NCI-H2107 treated with DMSO at 0.1 percent for 48 hours (cell line): ENCODE measurements at regions not wholly inside any gene's neighbourhood (a gene's known extent, or its start where the extent isn't known, plus 50 kb on each side); places are given as distances from the start of the nearest gene placed in this dataset.

Source experiments
- DNase-seq: peaks from one replicate; lab custom pipeline; 2025; ENCODE audit not compliant: unreplicated experiment; lab: John Stamatoyannopoulos, UW

GRCh38 chr11:134823970-134824369 lies 411.9 kb upstream of the B3GAT1 start:
- DNase-seq = no peak

DNA sequence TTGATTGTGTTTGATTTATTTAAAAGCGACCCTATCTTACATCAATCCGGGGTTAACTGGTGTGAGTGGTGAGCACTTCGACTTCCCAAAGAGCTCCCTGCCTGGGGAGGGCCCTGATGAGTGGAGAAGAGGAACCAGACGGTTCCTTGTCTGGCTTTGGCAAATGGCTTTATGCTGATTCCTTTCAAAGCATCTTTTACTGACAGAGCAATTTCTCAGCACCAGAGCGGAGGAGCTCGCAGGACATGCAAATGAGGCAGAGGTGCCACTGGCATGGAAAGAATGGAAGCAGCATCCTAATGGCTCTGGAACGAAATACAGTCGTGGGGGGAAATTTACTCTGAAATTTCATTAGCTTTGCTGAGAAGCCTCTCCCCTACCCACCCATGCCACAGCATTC lies 410.9 kb upstream of the B3GAT1 start:
- DNase-seq = no peak

- no peak for DNase-seq
Observed at GRCh38 chr11:134821422-134821821, 409.4 kb upstream of the B3GAT1 start.

DNA sequence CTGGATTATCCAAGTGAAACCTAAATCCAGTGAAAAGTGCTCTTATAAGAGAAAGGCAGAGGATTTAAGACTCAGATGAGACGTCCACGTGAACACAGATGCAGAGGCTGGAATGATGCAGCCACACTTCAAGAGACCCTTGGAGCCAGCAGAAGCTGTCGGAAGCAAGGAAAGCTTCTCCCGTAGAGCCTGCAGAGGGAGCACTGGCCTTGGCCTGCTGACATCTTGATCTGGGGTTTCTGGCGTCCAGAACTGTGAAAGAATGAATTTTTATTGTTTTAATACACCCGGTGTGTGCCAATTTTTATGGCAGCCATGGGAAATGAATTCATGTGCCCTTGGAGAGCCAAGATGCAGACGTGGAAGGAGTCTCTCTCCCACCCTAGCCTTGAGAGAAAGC lies 407.0 kb upstream of the B3GAT1 start:
- DNase-seq = no peak

GRCh38 chr11:134818516-134818915 lies 406.5 kb upstream of the B3GAT1 start:
- DNase-seq = no peak

DNA sequence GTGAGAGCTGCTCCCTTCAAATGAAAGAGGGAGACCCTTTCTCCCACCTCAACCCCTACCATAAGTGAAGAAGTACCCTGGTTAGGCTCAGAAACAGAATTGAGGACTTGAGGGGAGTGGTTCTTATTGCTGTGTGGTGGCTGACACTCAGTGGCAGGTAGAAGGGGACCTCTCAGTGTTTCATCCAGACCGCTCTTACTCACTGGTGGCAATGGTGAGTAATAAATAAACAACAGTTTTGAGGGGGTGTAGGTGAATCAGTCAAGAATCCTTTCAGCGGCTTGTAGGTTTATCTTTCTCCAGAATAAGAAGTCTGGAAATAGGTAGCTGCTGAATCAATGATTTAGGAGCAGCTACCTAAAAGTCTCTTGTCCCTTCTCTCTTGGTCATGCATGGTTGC lies 403.4 kb upstream of the B3GAT1 start:
- DNase-seq = no peak

DNA sequence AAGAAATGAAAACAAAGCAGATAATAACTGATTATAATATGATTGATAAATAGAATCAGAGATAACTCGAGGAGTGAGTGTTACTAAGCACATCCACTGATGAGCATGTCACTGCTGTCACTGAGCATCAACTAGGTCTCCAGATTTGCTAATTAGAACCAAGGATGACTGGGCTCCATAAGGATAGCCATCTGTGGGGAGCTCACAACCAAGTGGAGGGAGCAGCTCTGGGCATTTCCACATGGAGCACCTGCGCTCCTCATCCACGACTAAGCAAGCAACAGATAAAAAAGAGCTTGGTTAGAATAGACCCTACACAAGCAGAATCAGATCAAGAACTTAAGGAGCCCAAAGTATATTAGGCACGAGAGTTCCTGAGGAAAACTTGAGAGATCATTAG lies 396.0 kb upstream of the B3GAT1 start:
- no peak for DNase-seq

GRCh38 chr11:134802598-134802997 lies 390.6 kb upstream of the B3GAT1 start:
- no peak for DNase-seq

DNA sequence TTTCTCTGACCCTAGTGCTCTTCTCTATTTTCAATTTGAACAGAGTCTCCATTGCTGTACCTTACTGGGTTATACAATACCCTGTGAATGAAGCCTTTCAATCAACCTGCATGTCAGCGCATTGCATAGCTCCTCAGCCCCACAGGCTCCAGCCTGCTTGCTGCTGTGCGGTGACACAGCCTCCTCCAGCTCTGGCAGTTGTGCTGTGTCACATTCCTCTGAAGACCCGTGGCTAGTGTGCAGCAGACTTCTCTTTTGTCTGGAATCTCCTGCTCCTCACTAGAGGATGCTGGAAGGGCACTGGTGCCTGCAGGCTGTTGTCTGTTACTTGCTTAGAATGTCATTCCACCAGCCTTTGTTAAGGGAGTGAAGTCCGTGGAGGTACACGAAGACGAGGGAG lies 390.1 kb upstream of the B3GAT1 start:
- DNase-seq = no peak

DNA sequence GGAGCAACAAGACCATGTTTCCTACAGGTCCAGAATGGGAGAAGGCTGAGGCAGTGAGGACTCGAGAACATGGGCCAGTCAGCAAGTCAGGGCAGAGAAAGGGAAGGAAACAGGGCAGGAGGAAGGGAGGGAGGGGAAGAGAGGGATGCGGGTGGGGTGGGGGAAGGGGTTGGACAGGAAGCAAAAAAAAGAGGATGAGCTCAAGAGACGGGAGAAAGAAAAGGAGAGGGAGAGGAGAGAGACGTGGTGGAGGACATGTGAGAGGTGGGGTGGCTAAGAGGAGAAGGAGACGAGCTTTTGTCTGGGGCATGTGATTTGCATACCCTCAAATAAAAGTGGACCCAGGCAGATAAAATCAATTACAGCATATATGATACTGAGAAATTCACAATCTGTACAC lies 389.5 kb upstream of the B3GAT1 start:
- DNase-seq = no peak

GRCh38 chr11:134800826-134801225 lies 388.8 kb upstream of the B3GAT1 start:
- DNase-seq = no peak

- no peak for DNase-seq
Observed at GRCh38 chr11:134800130-134800529, 388.1 kb upstream of the B3GAT1 start.

GRCh38 chr11:134799386-134799785 lies 387.3 kb upstream of the B3GAT1 start:
- no peak for DNase-seq

DNA sequence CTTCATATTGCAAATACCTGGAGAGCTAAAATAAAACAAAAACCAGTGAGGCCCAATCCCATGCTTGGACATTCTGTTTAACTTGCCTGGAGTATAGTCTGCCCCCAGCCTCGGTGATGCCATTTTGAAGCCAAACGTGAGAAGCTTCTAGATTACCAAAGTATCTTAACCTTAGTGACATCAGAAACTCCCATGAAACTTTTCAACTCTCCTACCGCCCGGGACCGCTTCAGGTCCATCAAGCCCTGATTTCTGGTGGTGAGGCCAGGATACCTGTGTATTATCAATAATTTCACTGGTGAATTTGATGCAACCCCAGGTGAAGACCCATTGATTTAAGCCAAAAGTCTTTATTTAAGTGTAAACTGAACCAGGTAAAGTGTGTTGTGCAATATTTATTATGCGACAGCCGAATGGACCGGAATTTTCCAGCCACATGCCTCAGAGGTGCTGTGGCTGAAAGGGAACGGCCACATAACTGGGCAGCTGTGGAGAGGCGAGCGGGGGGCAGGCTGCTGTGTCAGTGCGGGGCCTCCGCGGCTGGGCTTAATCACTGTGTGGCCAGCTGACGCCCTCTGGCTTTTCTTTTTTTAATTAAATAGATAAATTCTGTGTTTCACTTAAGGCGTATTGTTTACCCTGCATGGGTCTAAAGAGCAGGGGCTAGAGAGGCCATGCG lies 385.5 kb upstream of the B3GAT1 start:
- no peak for DNase-seq

GRCh38 chr11:134795017-134795416 lies 383.0 kb upstream of the B3GAT1 start:
- no peak for DNase-seq

GRCh38 chr11:134794192-134794591 lies 382.1 kb upstream of the B3GAT1 start:
- no peak for DNase-seq

DNA sequence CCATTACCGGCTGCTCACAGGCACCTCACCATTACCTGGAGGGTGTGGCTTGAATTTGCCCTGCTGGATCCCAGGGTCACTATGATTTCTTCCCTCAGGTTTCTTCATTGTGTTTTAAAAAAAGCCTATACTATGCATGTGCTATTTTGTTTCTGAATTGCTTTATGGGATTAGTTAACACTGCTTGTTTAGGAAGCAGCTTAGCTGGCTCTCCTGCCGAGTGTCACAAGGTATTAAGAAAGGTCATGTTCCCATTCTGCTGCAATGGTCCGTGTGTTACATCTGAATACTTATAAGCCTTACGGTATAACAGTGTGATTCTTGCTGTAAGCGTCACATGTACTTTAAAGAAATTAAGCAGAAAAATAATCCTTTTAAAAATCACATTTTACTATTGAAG lies 380.6 kb upstream of the B3GAT1 start:
- no peak for DNase-seq

DNA sequence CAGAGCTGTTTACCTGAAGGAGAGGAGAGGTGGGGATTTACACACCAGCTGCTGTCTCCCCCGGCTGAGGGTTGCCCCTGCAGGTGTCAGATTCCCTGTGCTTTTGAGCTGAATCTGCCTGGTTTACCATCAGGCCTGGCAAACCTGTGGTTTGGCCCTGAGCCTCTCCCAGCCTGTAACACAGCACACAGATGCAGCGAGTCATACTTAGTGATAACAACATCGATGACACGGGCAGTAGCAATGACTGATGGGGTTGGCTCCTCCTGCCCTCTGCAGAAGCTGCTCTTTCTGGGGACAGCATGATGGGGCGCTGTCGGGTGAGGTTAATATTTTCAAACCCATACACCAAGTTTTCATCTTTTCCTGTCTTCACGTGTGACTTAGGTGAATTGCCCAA lies 380.0 kb upstream of the B3GAT1 start:
- DNase-seq = no peak

- no peak for DNase-seq
Observed at GRCh38 chr11:134791102-134791501, 379.1 kb upstream of the B3GAT1 start.

- DNase-seq = no peak
Observed at GRCh38 chr11:134789104-134789503, 377.1 kb upstream of the B3GAT1 start.

- DNase-seq = no peak
Observed at GRCh38 chr11:134786636-134787035, 374.6 kb upstream of the B3GAT1 start.

GRCh38 chr11:134785660-134786284 lies 373.7 kb upstream of the B3GAT1 start:
- no peak for DNase-seq

DNA sequence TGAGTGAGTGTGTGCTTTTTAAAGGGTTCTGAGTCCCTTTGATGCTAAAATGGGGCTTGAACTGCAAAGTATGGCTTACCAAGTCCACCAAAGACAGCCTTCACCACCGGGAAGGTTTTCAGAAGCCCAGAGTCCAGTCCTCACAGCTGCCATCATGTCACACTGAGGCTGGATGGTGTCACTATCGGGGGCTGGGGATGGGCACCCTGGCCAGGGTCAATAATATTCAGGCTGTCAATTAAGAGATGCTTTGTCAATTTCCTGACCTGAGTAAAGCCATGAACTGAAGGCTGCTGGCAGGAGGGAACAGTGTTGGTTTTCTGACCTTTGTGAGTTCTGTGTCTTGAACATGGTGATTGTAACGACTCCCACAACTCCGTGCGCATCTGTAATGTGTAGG lies 373.0 kb upstream of the B3GAT1 start:
- no peak for DNase-seq
